ENCODE measurements at regions not wholly inside any gene's neighbourhood (a gene's known extent, or its start where the extent isn't known, plus 50 kb on each side); places are given as distances from the start of the nearest gene placed in this dataset.

- TF ChIP-seq, protein P1, sequence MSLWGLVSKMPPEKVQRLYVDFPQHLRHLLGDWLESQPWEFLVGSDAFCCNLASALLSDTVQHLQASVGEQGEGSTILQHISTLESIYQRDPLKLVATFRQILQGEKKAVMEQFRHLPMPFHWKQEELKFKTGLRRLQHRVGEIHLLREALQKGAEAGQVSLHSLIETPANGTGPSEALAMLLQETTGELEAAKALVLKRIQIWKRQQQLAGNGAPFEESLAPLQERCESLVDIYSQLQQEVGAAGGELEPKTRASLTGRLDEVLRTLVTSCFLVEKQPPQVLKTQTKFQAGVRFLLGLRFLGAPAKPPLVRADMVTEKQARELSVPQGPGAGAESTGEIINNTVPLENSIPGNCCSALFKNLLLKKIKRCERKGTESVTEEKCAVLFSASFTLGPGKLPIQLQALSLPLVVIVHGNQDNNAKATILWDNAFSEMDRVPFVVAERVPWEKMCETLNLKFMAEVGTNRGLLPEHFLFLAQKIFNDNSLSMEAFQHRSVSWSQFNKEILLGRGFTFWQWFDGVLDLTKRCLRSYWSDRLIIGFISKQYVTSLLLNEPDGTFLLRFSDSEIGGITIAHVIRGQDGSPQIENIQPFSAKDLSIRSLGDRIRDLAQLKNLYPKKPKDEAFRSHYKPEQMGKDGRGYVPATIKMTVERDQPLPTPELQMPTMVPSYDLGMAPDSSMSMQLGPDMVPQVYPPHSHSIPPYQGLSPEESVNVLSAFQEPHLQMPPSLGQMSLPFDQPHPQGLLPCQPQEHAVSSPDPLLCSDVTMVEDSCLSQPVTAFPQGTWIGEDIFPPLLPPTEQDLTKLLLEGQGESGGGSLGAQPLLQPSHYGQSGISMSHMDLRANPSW (CRISPR knock-in tag; conservative IDR thresholded peaks at IDR 0.05; ENCODE audit: low read depth), result no peak
- no peak for TF ChIP-seq JUN (CRISPR knock-in tag; IDR thresholded peaks at IDR 0.05)
- no peak for TF ChIP-seq ZNF396 (CRISPR knock-in tag; IDR thresholded peaks at IDR 0.05; ENCODE audit: borderline replicate concordance)
- TF ChIP-seq TEAD4 (CRISPR knock-in tag; IDR thresholded peaks at IDR 0.05), result no peak
- TF ChIP-seq NR1H2 (CRISPR knock-in tag; IDR thresholded peaks at IDR 0.05), result no peak
- no peak for TF ChIP-seq ZNF532 (CRISPR knock-in tag; IDR thresholded peaks at IDR 0.05; ENCODE audit: borderline replicate concordance)
These were observed 168.7 kb downstream of the GNAI1 start (continued) for GRCh38 chr7:80303315-80303714.

DNA sequence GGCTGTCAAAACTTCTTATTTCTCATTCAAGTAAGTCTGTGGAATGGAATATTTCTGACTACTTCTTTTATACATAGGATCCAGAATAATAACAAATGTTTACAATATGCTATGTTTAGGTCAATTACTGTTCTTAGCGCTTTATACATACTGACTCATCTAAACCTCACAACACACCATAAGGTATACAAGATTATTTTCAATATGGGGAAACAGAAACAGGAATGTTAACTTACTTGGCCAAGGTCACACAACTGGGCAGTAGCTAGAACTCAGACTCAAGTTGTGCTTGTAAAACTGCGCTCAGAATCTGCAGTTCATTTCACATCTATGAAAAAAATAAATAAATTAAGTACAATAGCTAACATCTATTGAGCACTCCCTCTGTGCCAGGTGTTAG lies 168.0 kb downstream of the GNAI1 start:
- Mint-ChIP-seq H3K4me3 (no peak overlapping the region), H3K36me3 (no peaks in the 10 kb centered on the region), H3K27ac (no peak overlapping the region), H3K9me3 (no peaks in the 10 kb centered on the region), H3K27me3 (ENCODE audit: low read depth) (peaks cover 58% of the 10 kb centered on the region), H3K4me1 (peaks cover 9% of the 10 kb centered on the region)
- ATAC-seq (no peak), DNase-seq (ENCODE audit: low spot score) (no peak)
- POLR2A ChIA-PET, result no interaction called here
- CTCF ChIA-PET, result no interaction called here
- TF ChIP-seq JAZF1 (CRISPR knock-in tag; IDR thresholded peaks at IDR 0.05), result no peak
- no peak for TF ChIP-seq GABPB1 (CRISPR knock-in tag; IDR thresholded peaks at IDR 0.05)
- TF ChIP-seq ZNF232 (CRISPR knock-in tag; IDR thresholded peaks at IDR 0.05), result no peak
- TF ChIP-seq ARID4B (CRISPR knock-in tag; IDR thresholded peaks at IDR 0.05; ENCODE audit: borderline replicate concordance), result no peak
- TF ChIP-seq, protein P2, sequence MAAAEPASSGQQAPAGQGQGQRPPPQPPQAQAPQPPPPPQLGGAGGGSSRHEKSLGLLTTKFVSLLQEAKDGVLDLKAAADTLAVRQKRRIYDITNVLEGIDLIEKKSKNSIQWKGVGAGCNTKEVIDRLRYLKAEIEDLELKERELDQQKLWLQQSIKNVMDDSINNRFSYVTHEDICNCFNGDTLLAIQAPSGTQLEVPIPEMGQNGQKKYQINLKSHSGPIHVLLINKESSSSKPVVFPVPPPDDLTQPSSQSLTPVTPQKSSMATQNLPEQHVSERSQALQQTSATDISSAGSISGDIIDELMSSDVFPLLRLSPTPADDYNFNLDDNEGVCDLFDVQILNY (CRISPR knock-in tag; IDR thresholded peaks at IDR 0.05), result no peak
- TF ChIP-seq NR1H2 (CRISPR knock-in tag; IDR thresholded peaks at IDR 0.05), result no peak
- TF ChIP-seq ZNF219 (CRISPR knock-in tag; IDR thresholded peaks at IDR 0.05; ENCODE audit: borderline replicate concordance), result no peak
- no peak for TF ChIP-seq SOX15 (CRISPR knock-in tag; IDR thresholded peaks at IDR 0.05)
- TF ChIP-seq, protein P3, sequence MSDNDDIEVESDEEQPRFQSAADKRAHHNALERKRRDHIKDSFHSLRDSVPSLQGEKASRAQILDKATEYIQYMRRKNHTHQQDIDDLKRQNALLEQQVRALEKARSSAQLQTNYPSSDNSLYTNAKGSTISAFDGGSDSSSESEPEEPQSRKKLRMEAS (CRISPR knock-in tag; IDR thresholded peaks at IDR 0.05), result no peak
- TF ChIP-seq ETV6 (CRISPR knock-in tag; IDR thresholded peaks at IDR 0.05), result no peak
- TF ChIP-seq TCF7 (CRISPR knock-in tag; IDR thresholded peaks at IDR 0.05; ENCODE audit: low read depth), result no peak
- TF ChIP-seq ZBTB43 (CRISPR knock-in tag; IDR thresholded peaks at IDR 0.05), result no peak
- TF ChIP-seq ZNF512 (CRISPR knock-in tag; IDR thresholded peaks at IDR 0.05; ENCODE audit: borderline replicate concordance), result no peak
- no peak for TF ChIP-seq GTF2I (CRISPR knock-in tag; conservative IDR thresholded peaks at IDR 0.05)

Data from WTC11 (cell line).